Activated CD4-positive, alpha-beta memory T cell treated with anti-CD3 and anti-CD28 coated beads for 36 hours (primary cell): ENCODE measurements at regions not wholly inside any gene's neighbourhood (a gene's known extent, or its start where the extent isn't known, plus 50 kb on each side); places are given as distances from the start of the nearest gene placed in this dataset.
"Not testable (repeated sequence)": the region's sequence is repeated elsewhere in the genome, so short reads cannot be mapped to it uniquely, and the experiment has no call there.

Experiments
- CTCF ChIA-PET: fragments of 350-600 bp; sonication (Branson Sonifier 250); formaldehyde crosslinking; loops from one replicate; lab custom pipeline; 2021; ENCODE audit warnings: antibody characterized with exemption, inconsistent platforms; lab: Charles Lee
- POLR2A ChIA-PET: fragments of 350-600 bp; sonication (Branson Sonifier 250); formaldehyde crosslinking; loops from one replicate; lab custom pipeline; 2021; ENCODE audit warnings: antibody characterized with exemption; lab: Charles Lee
- DNase-seq: peaks from one replicate; pipeline ENCODE4 v3.0.0-alpha.2; 2020
- H3K27ac Mint-ChIP-seq: one replicate; pipeline ENCODE4 v1.8.0; 2021; ENCODE audit warnings: mixed read lengths
- H3K27me3 Mint-ChIP-seq: one replicate; pipeline ENCODE4 v1.8.0; 2021; ENCODE audit warnings: mixed read lengths
- H3K36me3 Mint-ChIP-seq: one replicate; pipeline ENCODE4 v1.8.0; 2021; ENCODE audit warnings: mixed read lengths
- H3K4me1 Mint-ChIP-seq: one replicate; pipeline ENCODE4 v1.8.0; 2021; ENCODE audit warnings: low read depth, mixed read lengths
- H3K4me3 Mint-ChIP-seq: one replicate; pipeline ENCODE4 v1.8.0; 2021; ENCODE audit warnings: mild to moderate bottlenecking, mixed read lengths
- H3K9me3 Mint-ChIP-seq: one replicate; pipeline ENCODE4 v1.8.0; 2021; ENCODE audit warnings: mixed read lengths
- intact Hi-C: fragments of 100-400 bp; cut with micrococcal nuclease; formaldehyde crosslinking; loops from one replicate; pipeline ENCODE4 v1.15.1; 2023

DNA sequence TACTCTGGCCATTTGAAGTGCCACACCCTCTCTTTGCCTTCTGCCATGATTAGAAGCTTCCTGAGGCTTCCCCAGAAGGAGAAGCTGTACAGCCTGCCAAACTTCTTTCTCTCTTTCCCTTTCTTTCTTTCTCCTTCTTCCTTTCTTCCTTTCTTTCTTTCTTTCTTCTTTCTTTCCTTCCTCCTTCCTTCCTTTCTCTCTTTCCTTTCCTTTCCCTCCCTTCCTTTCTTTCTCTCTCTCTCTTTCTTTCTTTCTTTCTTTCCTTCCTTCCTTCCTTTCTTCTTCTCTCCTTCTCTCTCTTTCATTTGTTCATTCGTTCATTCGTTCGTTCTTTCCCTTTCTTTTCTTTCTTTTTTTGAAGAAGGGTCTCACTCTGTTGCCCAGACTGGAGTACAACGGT lies 931.0 kb downstream of the TTLL7 start:
- Mint-ChIP-seq H3K4me3 (no peak overlapping the region), H3K27me3 (no peaks in the 10 kb centered on the region), H3K27ac (no peak overlapping the region), H3K36me3 (no peaks in the 10 kb centered on the region), H3K9me3 (peaks cover 5% of the 10 kb centered on the region), H3K4me1 (peaks cover 12% of the 10 kb centered on the region)
- ChIA-PET POLR2A (no interaction called here), CTCF (no interaction called here)
- intact Hi-C loops: no loop called here
- no peak for DNase-seq

DNA sequence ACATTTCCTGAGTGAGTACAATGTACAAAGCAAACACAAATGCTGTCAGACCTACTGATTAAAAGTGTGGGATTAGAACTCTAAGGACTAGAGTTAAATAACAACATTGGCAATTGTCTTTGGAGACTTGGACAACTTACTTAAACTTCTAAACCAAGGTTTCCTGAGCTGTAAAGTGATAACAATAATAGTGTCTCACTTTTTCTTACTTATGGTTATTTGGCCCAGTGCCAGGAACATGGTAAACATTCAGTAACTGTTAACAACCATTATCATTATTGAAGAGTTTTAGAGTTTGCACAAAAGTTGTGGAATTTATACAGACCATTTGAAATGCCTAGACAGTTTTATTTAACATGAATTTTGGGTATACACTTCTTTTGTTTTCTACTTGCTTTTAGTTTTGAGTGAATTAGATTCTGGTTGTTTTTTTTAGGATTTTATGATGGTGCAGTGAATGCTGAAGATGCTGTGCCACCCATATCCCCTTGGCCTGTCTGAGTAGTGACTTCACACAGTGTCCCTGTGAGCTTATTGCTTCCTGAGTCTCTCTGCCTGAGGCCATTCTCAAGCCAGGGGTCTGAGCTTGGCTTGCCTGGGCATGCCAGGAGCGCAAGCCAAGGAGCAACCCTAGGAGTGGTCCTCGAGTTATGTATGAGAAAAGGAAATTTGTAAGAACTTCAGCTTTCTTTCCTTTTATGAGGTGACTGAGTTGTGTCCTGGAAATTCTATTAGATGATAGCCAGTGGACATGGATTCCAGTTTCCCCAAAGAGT lies 932.8 kb downstream of the TTLL7 start:
- Mint-ChIP-seq H3K27ac (no peak overlapping the region), H3K36me3 (no peaks in the 10 kb centered on the region), H3K4me1 (peaks cover 12% of the 10 kb centered on the region), H3K27me3 (no peaks in the 10 kb centered on the region), H3K4me3 (no peak overlapping the region), H3K9me3 (peaks cover 5% of the 10 kb centered on the region)
- no peak for DNase-seq
- CTCF ChIA-PET: no interaction called here
- POLR2A ChIA-PET: no interaction called here
- intact Hi-C loops: no loop called here

DNA sequence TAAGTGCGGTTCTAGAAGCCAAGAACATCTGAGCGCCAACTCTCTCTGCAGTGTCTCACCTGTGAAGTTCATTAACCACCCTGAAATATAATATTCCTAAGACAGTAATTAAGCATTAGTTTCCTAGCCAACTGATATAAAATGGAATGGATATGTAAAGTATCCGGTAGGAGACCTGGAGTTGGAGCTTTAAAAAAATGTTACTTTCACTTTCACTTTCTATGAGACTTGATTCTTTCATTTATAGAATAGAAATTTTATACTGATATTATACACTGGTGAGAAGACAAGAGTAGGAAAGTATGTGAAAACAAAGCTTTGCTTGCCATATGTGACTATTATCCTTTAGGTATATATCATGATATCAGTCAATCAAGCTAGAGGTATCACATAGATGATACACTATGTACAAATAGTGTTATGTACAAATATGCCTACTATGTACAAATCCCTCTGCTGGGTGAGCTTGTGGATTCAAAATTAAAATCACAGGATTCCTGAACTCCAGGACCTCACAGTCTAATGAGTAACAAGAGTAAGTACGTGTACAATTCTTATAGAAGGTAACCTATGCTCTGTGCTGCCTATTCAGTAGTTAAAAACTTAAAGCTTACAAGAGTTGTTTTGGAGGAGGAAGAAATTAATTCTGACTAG lies 934.2 kb downstream of the TTLL7 start:
- ChIA-PET CTCF (no interaction called here), POLR2A (no interaction called here)
- Mint-ChIP-seq H3K36me3 (no peaks in the 10 kb centered on the region), H3K9me3 (peaks cover 5% of the 10 kb centered on the region), H3K27ac (no peak overlapping the region), H3K4me3 (no peak overlapping the region), H3K4me1 (peaks cover 12% of the 10 kb centered on the region), H3K27me3 (no peaks in the 10 kb centered on the region)
- intact Hi-C loops: no loop called here
- no peak for DNase-seq

DNA sequence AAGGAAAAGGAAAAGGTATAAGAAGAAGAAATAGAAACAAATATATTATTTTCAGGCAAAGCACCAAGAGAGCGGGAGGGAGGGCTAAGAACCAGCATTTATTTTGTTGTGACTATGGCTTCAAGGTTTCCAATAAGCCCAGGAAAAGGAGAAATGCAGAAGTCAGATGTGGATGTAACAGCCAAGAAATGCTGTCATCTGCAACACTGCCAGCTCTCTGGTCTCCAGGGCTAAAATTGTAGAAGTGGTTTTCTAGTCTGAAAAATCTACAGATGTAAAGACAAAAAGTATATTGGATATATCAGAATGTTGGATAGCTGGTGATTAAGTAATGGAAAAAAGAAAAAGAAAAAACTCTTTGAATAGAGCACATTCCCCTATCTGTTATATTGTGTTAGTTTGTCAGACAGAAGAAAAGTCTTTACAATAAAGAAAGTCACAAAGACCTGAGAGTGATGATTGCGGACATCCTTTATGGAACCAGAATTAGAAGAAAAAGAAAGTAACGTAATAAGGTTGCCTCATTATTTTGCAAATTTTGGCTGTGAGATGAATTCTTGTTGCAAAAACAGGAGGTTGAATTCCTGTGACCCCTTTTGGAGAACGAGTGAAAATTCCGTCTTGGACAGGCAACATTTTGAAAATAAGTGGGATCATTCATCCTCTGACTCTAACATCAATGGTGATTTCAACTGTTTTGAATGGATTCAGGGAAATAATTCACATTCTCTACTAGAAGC lies 938.1 kb downstream of the TTLL7 start:
- H3K4me1 Mint-ChIP-seq: peaks cover 12% of the 10 kb centered on the region
- no peak overlapping the region for H3K27ac Mint-ChIP-seq
- no peaks in the 10 kb centered on the region for H3K9me3 Mint-ChIP-seq
- CTCF ChIA-PET: no interaction called here
- intact Hi-C loops: no loop called here
- H3K36me3 Mint-ChIP-seq: no peaks in the 10 kb centered on the region
- no peak for DNase-seq
- no peak overlapping the region for H3K4me3 Mint-ChIP-seq
- POLR2A ChIA-PET: no interaction called here
- H3K27me3 Mint-ChIP-seq: no peaks in the 10 kb centered on the region

DNA sequence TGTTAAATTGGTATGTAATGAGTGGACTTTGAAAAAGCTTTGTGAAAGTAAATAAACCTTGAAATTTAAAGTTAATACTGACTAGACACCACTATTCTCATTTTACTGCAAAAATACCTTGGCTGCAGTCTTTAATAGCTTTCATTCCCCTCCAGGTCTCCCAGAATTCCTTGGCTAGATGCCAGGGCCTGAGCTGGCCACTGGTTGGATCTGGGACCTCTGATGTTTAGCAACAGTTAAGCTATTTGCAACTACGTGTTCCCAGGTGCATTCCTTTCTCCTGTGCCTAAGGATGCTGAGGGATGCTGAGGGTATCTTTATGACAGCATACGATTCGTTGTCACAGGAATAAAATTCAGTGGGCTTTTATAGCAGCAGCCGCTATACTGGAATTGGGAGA lies 938.7 kb downstream of the TTLL7 start:
- no peaks in the 10 kb centered on the region for H3K9me3 Mint-ChIP-seq
- DNase-seq: no peak
- H3K27me3 Mint-ChIP-seq: no peaks in the 10 kb centered on the region
- H3K4me1 Mint-ChIP-seq: peaks cover 12% of the 10 kb centered on the region
- H3K27ac Mint-ChIP-seq: no peak overlapping the region
- intact Hi-C loops: no loop called here
- POLR2A ChIA-PET: no interaction called here
- CTCF ChIA-PET: no interaction called here
- H3K36me3 Mint-ChIP-seq: no peaks in the 10 kb centered on the region
- H3K4me3 Mint-ChIP-seq: no peak overlapping the region

DNA sequence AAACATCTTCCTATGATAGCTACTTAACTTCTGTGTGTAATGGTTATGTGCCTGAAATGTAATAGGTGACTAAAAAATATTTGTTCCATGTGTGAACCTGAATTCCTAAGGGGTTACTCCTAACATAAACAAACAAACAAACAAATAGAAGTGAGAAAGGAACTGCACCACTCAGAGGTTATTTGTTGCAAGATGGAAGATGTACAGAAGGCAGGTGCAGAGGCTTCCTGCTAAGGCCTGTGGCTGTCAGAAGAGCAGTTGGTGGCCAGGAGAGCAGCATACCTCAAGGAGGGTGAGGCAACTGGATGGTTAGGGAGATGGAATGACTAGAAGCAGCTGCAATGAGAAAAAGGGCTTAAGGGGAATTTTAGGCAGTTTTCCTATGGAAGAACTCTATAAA lies 940.6 kb downstream of the TTLL7 start:
- ChIA-PET CTCF (no interaction called here), POLR2A (no interaction called here)
- no peaks in the 10 kb centered on the region for H3K9me3 Mint-ChIP-seq
- H3K27me3 Mint-ChIP-seq: no peaks in the 10 kb centered on the region
- H3K27ac Mint-ChIP-seq: no peak overlapping the region
- intact Hi-C loops: no loop called here
- no peak for DNase-seq
- no peak overlapping the region for H3K4me3 Mint-ChIP-seq
- H3K4me1 Mint-ChIP-seq: no peaks in the 10 kb centered on the region
- H3K36me3 Mint-ChIP-seq: no peaks in the 10 kb centered on the region

DNA sequence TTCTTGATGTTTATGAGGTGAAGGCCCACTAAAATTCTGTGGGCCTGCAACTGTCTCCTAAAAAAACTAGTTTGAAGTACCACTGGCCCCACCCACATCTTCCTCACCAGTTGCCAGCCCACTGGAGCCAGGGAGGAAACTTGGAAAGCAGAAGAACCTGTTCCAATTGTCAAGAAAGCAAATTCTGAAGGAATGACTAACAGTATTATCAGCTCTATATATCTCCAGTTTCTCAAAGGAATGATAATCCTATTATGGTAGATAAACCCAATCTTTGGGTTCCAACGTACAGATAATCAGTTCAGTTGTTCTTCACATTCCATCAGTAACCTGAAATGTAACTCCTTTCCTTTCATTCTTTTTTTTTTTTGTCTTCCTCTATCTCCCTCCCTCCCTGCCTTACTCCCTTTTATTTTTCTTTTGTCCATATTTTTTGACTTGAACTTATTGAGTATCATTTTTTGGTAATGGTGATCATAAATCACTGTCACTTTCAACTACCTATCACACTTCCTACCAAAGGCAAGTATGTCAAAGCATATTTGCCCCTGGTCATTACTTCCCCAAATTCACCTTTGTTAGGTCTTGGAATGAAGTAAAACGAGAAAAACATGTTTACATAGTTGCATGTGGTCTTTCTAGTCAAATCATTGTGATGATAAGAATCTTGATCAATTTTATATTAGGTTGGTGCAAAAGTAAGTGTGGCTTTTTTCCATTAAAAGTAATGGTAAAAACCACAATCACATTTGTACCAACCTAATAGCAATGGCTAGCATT lies 943.4 kb downstream of the TTLL7 start:
- H3K9me3 Mint-ChIP-seq: peaks cover 7% of the 10 kb centered on the region
- H3K27ac Mint-ChIP-seq: no peak overlapping the region
- ChIA-PET POLR2A (no interaction called here), CTCF (no interaction called here)
- no peaks in the 10 kb centered on the region for H3K36me3 Mint-ChIP-seq
- no peaks in the 10 kb centered on the region for H3K4me1 Mint-ChIP-seq
- DNase-seq: no peak
- intact Hi-C loops: no loop called here
- H3K27me3 Mint-ChIP-seq: no peaks in the 10 kb centered on the region
- no peak overlapping the region for H3K4me3 Mint-ChIP-seq

DNA sequence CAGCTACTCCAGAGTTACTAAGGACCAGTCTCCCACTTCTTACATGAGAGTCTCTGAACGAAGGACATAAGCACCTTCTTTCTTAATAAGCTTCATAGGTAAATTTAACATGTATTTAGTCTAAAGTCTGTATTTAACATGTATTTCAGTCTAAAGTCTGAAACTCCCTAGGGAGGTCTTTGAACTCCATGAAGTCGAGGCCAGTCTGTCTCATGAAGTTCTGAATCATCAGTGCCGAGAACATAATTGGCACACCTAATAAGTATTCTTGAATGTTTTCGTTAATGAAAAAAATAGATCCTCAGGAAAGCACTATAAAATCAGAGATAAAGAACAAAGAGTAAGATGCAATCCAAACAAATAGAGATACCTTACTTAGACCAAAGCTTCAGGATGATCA lies 945.5 kb downstream of the TTLL7 start:
- H3K9me3 Mint-ChIP-seq: peaks cover 9% of the 10 kb centered on the region
- no peak overlapping the region for H3K4me3 Mint-ChIP-seq
- no peaks in the 10 kb centered on the region for H3K36me3 Mint-ChIP-seq
- ChIA-PET POLR2A (no interaction called here), CTCF (no interaction called here)
- H3K4me1 Mint-ChIP-seq: no peaks in the 10 kb centered on the region
- no peak overlapping the region for H3K27ac Mint-ChIP-seq
- H3K27me3 Mint-ChIP-seq: no peaks in the 10 kb centered on the region
- DNase-seq: no peak
- intact Hi-C loops: no loop called here

DNA sequence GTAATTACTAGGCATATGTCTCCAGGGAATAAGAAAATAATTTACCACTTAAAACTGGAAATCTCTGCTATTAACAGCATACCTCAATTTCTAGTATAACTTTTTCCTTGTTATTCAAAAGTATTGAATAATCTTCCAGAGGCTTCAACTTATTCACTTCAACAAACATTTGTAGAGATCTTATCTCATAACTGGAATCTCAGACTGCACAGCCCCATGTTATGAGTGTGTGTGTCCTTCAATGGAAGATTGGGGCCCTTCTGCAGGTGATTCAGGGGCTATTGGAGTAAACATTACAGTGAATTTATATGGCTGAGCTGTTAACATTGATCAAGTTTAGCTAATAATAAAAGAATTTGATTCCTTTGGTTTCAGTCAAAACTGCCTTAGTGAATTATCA lies 946.1 kb downstream of the TTLL7 start:
- Mint-ChIP-seq H3K36me3 (no peaks in the 10 kb centered on the region), H3K9me3 (peaks cover 9% of the 10 kb centered on the region), H3K4me3 (no peak overlapping the region), H3K4me1 (no peaks in the 10 kb centered on the region), H3K27ac (no peak overlapping the region), H3K27me3 (no peaks in the 10 kb centered on the region)
- ChIA-PET POLR2A (no interaction called here), CTCF (no interaction called here)
- intact Hi-C loops: no loop called here
- no peak for DNase-seq

DNA sequence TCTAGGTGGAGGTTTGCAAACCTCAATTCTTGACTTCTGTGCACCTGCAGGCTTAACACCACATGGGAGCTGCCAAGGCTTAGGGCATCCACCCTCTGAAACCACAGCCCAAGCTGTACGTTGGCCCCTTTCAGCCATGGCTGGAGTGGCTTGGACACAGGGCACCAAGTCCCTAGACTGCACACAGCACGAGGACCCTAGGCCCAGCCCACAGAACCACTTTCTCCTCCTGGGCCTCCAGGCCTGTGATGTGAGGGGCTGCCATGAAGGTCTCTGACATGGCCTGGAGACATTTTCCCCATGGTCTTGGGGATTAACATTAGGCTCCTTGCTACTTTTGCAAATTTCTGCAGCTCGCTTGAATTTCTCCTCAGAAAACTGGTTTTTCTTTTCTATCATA lies 947.9 kb downstream of the TTLL7 start:
- not testable (repeated sequence) for H3K4me3 Mint-ChIP-seq

DNA sequence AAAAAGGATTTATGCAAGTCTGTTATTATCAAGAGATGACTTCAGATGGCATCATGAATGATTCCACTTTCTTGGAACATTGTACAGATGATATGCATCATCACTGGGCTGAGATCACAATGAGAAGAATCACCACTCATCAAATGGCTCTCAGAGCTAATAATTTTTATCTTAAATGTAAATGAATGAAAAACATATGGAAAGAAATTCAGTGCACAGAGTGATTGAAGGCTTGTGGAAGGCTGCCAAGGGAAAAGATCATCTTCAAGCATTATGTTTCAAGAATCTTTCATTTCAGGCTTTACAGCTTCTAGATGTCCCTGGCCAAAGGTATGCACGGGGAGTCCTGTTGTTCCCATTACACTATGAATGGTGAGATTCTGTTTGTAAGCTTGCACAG lies 955.7 kb downstream of the TTLL7 start:
- no peak overlapping the region for H3K27ac Mint-ChIP-seq
- H3K27me3 Mint-ChIP-seq: no peaks in the 10 kb centered on the region
- no peak for DNase-seq
- H3K4me3 Mint-ChIP-seq: no peak overlapping the region
- H3K4me1 Mint-ChIP-seq: no peaks in the 10 kb centered on the region
- no peaks in the 10 kb centered on the region for H3K36me3 Mint-ChIP-seq
- CTCF ChIA-PET: no interaction called here
- POLR2A ChIA-PET: no interaction called here
- intact Hi-C loops: no loop called here
- H3K9me3 Mint-ChIP-seq: no peaks in the 10 kb centered on the region

More for the DNA sequence above, 947.9 kb downstream of the TTLL7 start:
- CTCF ChIA-PET, H3K4me1 Mint-ChIP-seq, POLR2A ChIA-PET, intact Hi-C loops, H3K9me3 Mint-ChIP-seq, H3K27ac Mint-ChIP-seq, DNase-seq, H3K36me3 Mint-ChIP-seq, H3K27me3 Mint-ChIP-seq: not testable (repeated sequence)

DNA sequence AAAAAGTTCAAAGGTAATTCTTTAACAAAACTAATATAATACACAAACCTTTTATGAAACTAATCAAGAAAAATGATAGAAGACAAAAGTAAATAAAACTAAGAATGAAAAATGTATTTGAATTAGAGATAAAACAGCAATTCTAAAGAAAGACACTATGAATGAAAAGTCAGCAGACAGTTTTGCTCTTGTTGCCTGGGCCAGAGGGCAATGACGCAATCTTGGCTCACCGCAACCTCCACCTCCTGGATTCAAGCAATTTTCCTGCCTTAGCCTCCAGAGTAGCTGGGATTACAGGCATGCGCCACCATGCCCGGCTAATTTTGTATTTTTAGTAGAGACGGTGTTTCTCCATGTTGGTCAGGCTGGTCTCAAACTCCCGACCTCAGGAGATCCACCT lies 959.8 kb downstream of the TTLL7 start:
- H3K36me3 Mint-ChIP-seq, CTCF ChIA-PET, POLR2A ChIA-PET, H3K4me3 Mint-ChIP-seq, H3K27me3 Mint-ChIP-seq, DNase-seq, H3K4me1 Mint-ChIP-seq, intact Hi-C loops, H3K27ac Mint-ChIP-seq: not testable (repeated sequence)
- H3K9me3 Mint-ChIP-seq: peaks cover 14% of the 10 kb centered on the region
